Vagina (tissue), 2 donors: ENCODE measurements at regions not wholly inside any gene's neighbourhood (a gene's known extent, or its start where the extent isn't known, plus 50 kb on each side); places are given as distances from the start of the nearest gene placed in this dataset.

Source experiments
- POLR2A ChIP-seq, 2 donors: fragments of 450-650 bp; IDR thresholded peaks; one replicate each; pipeline ENCODE4 v1.6.1; 2017; ENCODE audit warnings: antibody characterized with exemption in 2 of 2, mild to moderate bottlenecking in 2 of 2, moderate library complexity in 2 of 2
- POLR2AphosphoS5 ChIP-seq, 2 donors: sonication (generic); formaldehyde crosslinking; IDR thresholded peaks; one replicate each; pipeline ENCODE4 v1.9.0; 2017; ENCODE audit warnings: antibody characterized with exemption in 2 of 2, mild to moderate bottlenecking in 2 of 2, low read depth in 1 of 2; ENCODE audit not compliant: insufficient read depth in 1 of 2
- TF ChIP-seq, protein P1 (sequence below), 3 experiments: fragments of 450-650 bp in 2 of 3; fragments of 200-600 bp in 1 of 3; sonication (generic) in 1 of 3; IDR thresholded peaks; one replicate each; pipeline ENCODE4 v1.5.1; 2017 to 2019; ENCODE audit warnings: antibody characterized with exemption in 3 of 3, mild to moderate bottlenecking in 2 of 3, moderate library complexity in 2 of 3

- TF ChIP-seq POLR2A (IDR thresholded peaks at IDR 0.05) (no peak), POLR2AphosphoS5 (IDR thresholded peaks at IDR 0.05; ENCODE audit: insufficient read depth in 1 of 2, low read depth in 1 of 2) (no peak)
- TF ChIP-seq, protein P1, sequence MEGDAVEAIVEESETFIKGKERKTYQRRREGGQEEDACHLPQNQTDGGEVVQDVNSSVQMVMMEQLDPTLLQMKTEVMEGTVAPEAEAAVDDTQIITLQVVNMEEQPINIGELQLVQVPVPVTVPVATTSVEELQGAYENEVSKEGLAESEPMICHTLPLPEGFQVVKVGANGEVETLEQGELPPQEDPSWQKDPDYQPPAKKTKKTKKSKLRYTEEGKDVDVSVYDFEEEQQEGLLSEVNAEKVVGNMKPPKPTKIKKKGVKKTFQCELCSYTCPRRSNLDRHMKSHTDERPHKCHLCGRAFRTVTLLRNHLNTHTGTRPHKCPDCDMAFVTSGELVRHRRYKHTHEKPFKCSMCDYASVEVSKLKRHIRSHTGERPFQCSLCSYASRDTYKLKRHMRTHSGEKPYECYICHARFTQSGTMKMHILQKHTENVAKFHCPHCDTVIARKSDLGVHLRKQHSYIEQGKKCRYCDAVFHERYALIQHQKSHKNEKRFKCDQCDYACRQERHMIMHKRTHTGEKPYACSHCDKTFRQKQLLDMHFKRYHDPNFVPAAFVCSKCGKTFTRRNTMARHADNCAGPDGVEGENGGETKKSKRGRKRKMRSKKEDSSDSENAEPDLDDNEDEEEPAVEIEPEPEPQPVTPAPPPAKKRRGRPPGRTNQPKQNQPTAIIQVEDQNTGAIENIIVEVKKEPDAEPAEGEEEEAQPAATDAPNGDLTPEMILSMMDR (IDR thresholded peaks at IDR 0.05) = no peak
Observed at GRCh38 chr13:97076898-97077297, 82.6 kb upstream of the OXGR1 start.
